ENCODE measurements at regions not wholly inside any gene's neighbourhood (a gene's known extent, or its start where the extent isn't known, plus 50 kb on each side); places are given as distances from the start of the nearest gene placed in this dataset.
"Not testable (repeated sequence)": the region's sequence is repeated elsewhere in the genome, so short reads cannot be mapped to it uniquely, and the experiment has no call there.

DNA sequence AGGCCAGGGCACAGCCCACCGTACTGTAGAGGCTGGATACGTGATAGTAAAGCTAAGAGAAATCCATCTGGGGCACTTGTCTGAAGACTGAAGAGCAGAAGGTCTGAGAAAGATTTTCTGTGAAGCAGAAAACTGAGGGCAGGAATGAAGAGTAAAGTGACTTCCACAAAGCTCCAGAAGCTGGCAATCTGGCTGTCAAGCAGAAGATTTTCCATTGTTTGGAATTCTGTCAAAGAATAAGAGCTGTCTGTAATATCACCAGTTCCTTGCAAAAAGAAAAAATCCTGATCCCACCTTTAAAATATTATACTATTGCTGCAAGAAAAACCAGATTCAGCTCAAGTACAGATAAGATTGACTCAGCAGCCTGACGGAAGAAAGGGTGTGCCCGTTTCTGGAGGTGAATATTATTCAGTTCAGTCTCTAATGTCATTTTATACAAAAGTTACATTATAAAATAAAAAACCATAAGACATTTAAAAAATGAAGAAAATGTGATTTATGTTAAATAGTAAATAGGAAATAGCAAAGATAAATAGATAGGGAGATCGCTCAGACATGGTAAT is 550.4 kb upstream of the SGO1 start:
- H3K4me3 ChIP-seq (replicated peaks; ENCODE audit: low read depth, low read length): no peak overlapping the region
- TF ChIP-seq, protein P1, sequence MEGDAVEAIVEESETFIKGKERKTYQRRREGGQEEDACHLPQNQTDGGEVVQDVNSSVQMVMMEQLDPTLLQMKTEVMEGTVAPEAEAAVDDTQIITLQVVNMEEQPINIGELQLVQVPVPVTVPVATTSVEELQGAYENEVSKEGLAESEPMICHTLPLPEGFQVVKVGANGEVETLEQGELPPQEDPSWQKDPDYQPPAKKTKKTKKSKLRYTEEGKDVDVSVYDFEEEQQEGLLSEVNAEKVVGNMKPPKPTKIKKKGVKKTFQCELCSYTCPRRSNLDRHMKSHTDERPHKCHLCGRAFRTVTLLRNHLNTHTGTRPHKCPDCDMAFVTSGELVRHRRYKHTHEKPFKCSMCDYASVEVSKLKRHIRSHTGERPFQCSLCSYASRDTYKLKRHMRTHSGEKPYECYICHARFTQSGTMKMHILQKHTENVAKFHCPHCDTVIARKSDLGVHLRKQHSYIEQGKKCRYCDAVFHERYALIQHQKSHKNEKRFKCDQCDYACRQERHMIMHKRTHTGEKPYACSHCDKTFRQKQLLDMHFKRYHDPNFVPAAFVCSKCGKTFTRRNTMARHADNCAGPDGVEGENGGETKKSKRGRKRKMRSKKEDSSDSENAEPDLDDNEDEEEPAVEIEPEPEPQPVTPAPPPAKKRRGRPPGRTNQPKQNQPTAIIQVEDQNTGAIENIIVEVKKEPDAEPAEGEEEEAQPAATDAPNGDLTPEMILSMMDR (IDR thresholded peaks at IDR 0.05; ENCODE audit: low read depth, low read length, missing control alignments): no peak
- DNase-seq (ENCODE audit: extremely low read depth, low read depth): no peak

DNA sequence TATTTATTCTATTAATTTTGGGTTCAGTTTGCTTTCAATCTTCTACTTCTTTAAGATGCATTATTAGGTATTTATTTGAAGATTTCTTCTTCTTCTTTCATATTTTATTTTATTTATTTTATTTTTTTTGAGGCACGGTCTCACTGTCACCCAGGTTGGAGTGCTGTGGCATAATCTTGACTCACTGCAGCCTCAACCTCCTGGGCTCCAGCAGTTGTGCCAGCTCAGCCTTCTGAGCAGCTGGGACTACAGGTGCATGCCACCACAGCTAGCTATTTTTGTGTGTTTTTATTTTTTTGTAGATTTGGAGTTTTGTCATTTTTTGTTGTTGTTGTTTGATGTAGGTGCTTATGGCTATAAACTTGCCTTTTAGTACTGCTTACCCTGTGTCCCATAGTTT is 543.2 kb upstream of the SGO1 start:
- H3K4me3 ChIP-seq (replicated peaks; ENCODE audit: low read depth, low read length): no peak overlapping the region
- TF ChIP-seq, protein P1 (IDR thresholded peaks at IDR 0.05; ENCODE audit: low read depth, low read length, missing control alignments): no peak
- no peak for DNase-seq (ENCODE audit: extremely low read depth, low read depth)

DNA sequence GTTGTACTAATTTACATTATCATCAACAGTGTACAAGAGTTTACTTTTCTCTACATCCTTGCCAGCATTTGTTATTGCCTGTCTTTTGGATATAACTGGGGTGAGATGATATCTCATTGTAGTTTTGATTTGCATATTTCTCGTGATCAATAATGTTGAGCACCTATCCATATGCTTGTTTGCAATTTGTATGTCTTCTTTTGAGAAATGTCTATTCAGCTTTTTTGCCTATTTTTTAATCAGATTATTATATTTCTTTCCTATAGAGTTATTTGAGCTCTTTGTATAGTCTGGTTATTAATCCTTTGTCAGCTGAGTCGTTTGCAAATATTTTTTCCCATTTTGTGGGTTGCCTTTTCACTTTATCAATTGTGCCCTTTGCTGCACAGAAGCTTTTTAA is 540.8 kb upstream of the SGO1 start:
- no peak for DNase-seq (ENCODE audit: extremely low read depth, low read depth)
- TF ChIP-seq, protein P1 (IDR thresholded peaks at IDR 0.05; ENCODE audit: low read depth, low read length, missing control alignments): no peak
- H3K4me3 ChIP-seq (replicated peaks; ENCODE audit: low read depth, low read length): no peak overlapping the region

DNA sequence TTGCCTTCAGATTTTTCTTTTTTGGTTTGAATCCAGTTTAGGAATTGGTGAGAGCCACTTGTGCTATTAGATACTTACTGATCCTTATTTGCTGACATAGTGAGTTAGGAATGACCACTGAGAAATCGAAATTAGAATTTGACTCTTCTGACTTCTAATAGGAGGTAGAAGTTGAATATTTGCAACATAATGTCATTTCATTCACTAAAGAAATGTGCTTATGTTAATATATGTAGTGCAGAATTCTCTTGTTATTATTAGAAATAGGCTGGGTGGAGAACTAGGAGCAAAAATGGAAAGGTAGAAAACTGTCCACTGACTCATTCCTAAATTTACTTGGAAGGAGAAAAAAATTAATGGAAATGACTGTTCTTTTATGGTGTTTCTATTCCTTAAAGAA is 538.2 kb upstream of the SGO1 start:
- no peak for DNase-seq (ENCODE audit: extremely low read depth, low read depth)
- no peak overlapping the region for H3K4me3 ChIP-seq (replicated peaks; ENCODE audit: low read depth, low read length)
- TF ChIP-seq, protein P1 (IDR thresholded peaks at IDR 0.05; ENCODE audit: low read depth, low read length, missing control alignments): no peak

DNA sequence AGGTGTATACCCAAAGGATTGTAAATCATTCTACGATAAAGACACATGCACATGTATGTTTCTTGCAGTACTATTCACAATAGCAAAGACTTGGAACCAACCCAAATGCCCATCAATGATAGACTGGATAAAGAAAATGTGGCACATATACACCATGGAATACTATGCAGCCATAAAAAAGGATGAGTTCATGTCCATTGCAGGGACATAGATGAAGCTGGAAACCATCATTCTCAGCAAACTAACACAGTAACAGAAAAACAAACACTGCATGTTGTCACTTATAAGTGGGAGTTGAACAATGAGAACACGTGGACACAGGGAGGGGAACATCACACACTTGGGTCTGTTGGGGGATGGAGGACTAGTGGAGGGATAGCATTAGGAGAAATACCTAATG is 530.4 kb upstream of the SGO1 start:
- H3K4me3 ChIP-seq (replicated peaks; ENCODE audit: low read depth, low read length); DNase-seq (ENCODE audit: extremely low read depth, low read depth): not testable (repeated sequence)

DNA sequence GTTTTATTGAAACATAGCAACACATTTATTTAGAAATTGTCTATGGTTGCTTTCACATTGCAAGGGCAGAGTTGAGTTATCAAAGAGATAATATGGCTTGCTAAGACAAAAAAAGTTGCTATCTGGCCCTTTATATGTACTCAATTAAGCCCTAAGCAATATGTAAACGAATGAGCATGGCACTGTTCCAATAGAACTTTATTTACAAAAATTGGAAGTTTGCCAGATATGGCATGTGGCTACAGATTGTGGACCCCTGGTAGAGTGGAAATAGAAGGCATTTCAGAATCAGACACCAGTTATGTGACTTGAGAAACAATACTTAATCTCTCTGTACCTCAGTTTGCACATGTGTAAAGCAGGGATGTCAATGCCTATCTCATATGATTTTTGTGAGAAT is 515.6 kb upstream of the SGO1 start:
- no peak for DNase-seq (ENCODE audit: extremely low read depth, low read depth)
- TF ChIP-seq, protein P1 (IDR thresholded peaks at IDR 0.05; ENCODE audit: low read depth, low read length, missing control alignments): no peak
- no peak overlapping the region for H3K4me3 ChIP-seq (replicated peaks; ENCODE audit: low read depth, low read length)

DNA sequence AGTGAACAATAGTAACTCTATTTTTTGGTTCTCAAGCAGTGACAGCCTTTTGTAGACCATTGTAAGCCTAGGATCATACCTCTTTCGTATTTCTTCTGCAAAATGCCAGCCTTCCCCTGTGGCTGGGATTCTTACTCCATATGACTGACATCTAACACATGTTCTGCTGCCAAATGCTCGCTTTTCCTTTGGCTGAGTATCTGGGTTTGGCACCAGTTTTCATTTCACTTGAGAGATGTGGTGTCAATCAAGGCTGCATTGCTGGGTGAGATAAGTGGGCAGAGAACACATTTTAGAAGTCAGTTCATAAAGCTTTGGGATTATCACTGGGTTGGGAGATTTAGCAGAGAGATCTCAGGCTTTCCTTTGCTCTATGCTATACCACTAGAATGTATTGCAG is 514.7 kb upstream of the SGO1 start:
- no peak for DNase-seq (ENCODE audit: extremely low read depth, low read depth)
- no peak overlapping the region for H3K4me3 ChIP-seq (replicated peaks; ENCODE audit: low read depth, low read length)
- TF ChIP-seq, protein P1 (IDR thresholded peaks at IDR 0.05; ENCODE audit: low read depth, low read length, missing control alignments): no peak

Data from HFF-Myc (cell line).